Loucy (cell line): ENCODE measurements at regions not wholly inside any gene's neighbourhood (a gene's known extent, or its start where the extent isn't known, plus 50 kb on each side); places are given as distances from the start of the nearest gene placed in this dataset.

ENCODE experiments used
- CTCF ChIP-seq: fragments of 200-600 bp; sonication (generic); conservative IDR thresholded peaks from 2 replicates; pipeline ENCODE4 v1.5.1; 2014; ENCODE audit warnings: mild to moderate bottlenecking, antibody characterized with exemption, low read length
- EZH2phosphoT487 ChIP-seq: fragments of 200-600 bp; IDR thresholded peaks from 2 replicates; pipeline ENCODE4 v1.6.1; 2018; ENCODE audit warnings: antibody characterized with exemption, mild to moderate bottlenecking, moderate library complexity, borderline replicate concordance

DNA sequence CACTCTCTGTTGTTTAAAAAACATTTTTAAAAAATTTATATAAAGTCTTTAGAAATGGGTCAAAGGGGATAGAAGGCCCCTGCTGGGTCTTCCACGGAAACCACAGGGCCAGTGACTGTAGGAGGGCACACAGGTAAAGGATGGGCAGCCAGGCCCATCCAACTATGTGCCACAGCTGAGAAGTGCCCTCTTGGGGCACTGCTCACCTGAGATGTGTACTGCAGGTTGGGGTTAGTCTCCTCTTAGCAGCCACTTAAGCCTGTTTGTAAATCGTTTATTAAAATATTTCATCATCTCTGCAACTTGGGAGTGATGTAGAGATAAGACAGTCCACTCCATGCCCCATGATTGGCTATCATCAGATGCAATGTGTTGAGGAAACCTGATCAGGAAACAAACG lies 222.4 kb downstream of the DIRAS2 start:
- TF ChIP-seq EZH2phosphoT487 (no peak), CTCF (no peak)
